Skeletal muscle tissue (tissue), 3 donors: ENCODE measurements at regions not wholly inside any gene's neighbourhood (a gene's known extent, or its start where the extent isn't known, plus 50 kb on each side); places are given as distances from the start of the nearest gene placed in this dataset.

Source experiments
- H3K27ac ChIP-seq: one replicate; pipeline ENCODE4 v1.7.0; 2013; ENCODE audit warnings: mild to moderate bottlenecking, low read depth, low read length, inconsistent platforms
- H3K27me3 ChIP-seq, 3 donors: one replicate each; pipeline ENCODE4 v1.7.0; 2013; ENCODE audit warnings: low read length in 3 of 3; ENCODE audit not compliant: control insufficient read depth in 3 of 3, insufficient read depth in 3 of 3
- H3K36me3 ChIP-seq, 3 donors: one replicate each; pipeline ENCODE4 v1.7.0; 2013; ENCODE audit warnings: low read length in 3 of 3; ENCODE audit not compliant: control insufficient read depth in 3 of 3, insufficient read depth in 3 of 3
- H3K4me1 ChIP-seq, 3 donors: one replicate each; pipeline ENCODE4 v1.7.0; 2013; ENCODE audit warnings: low read length in 3 of 3, mild to moderate bottlenecking in 3 of 3; ENCODE audit not compliant: control insufficient read depth in 3 of 3, insufficient read depth in 3 of 3
- H3K4me3 ChIP-seq, 3 donors: one replicate each; pipeline ENCODE4 v1.7.0; 2013; ENCODE audit warnings: low read length in 3 of 3
- H3K9ac ChIP-seq, 3 donors: one replicate each; pipeline ENCODE4 v1.7.0; 2013; ENCODE audit warnings: low read length in 3 of 3, mild to moderate bottlenecking in 3 of 3, moderate library complexity in 2 of 3, low read depth in 1 of 3
- H3K9me3 ChIP-seq, 3 donors: one replicate each; pipeline ENCODE4 v1.7.0; 2013; ENCODE audit warnings: low read length in 3 of 3; ENCODE audit not compliant: control insufficient read depth in 3 of 3
- donor health status: Osteomylitis.

- Histone ChIP-seq H3K9ac (no peak overlapping the region), H3K4me3 (no peak overlapping the region), H3K27ac (no peak overlapping the region), H3K4me1 (no peaks in the 10 kb centered on the region), H3K9me3 (no peaks in the 10 kb centered on the region), H3K36me3 (no peaks in the 10 kb centered on the region), H3K27me3 (peaks cover 0 to 12% (median 3%) of the 10 kb centered on the region in 3 donors)
These were observed 107.4 kb downstream of the TFAP2A start for GRCh38 chr6:10307476-10307875.

DNA sequence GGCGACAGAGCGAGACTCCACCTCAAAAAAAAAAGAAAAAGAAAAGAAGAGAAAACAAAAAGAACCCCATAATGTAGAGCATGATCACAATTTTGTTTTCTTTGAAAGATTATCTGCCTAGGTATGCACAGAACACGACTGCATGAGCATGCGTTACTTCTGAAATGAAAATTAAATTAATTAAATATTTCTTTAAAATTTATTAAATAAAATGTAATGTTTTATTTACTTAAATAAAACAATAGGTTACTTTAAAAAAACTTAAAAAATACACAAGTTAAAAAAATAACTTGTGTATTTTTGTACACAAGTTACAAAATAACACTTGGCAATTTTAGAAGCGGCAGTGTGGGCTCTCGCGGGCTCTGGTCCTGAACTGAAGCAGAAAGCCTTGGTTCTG, 107.8 kb downstream of the TFAP2A start:
- no peak overlapping the region for H3K9ac ChIP-seq
- H3K4me3 ChIP-seq: no peak overlapping the region
- peaks cover 0 to 12% (median 3%) of the 10 kb centered on the region in 3 donors for H3K27me3 ChIP-seq
- no peaks in the 10 kb centered on the region for H3K36me3 ChIP-seq
- H3K27ac ChIP-seq: no peak overlapping the region
- no peaks in the 10 kb centered on the region for H3K4me1 ChIP-seq
- no peaks in the 10 kb centered on the region for H3K9me3 ChIP-seq

DNA sequence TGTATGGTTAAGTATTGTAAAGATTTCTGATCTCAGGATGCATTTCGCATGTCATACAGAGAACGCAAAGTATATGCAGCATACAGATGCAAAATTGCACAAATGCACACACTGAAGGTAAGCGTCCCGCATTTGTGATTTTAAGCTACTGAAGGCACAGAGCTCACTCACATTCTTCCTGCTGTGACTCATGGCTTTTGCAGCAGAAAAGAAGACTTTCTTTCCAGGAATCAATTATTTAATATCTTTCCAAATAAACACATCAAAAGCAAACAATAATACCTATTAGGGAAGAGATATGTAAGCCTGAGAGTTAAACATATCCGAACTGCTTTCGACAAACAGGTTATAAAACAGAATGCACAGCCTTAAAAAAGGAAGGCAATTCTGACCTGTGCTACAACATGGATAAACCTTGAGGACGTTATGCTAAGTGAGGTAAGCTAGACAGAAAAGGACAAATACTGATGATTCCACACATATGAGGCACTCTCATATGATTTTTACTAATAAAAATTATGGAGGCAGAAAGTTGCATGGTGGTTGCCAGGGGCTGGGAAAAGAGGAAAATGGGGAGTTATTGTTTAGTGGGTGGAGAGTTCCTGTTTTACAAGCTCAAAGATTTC, 109.0 kb downstream of the TFAP2A start:
- no peaks in the 10 kb centered on the region for H3K36me3 ChIP-seq
- no peak overlapping the region for H3K9ac ChIP-seq
- H3K27me3 ChIP-seq: peaks cover 0 to 11% (median 2%) of the 10 kb centered on the region in 3 donors
- H3K9me3 ChIP-seq: no peaks in the 10 kb centered on the region
- no peaks in the 10 kb centered on the region for H3K4me1 ChIP-seq
- H3K4me3 ChIP-seq: no peak overlapping the region
- no peak overlapping the region for H3K27ac ChIP-seq

DNA sequence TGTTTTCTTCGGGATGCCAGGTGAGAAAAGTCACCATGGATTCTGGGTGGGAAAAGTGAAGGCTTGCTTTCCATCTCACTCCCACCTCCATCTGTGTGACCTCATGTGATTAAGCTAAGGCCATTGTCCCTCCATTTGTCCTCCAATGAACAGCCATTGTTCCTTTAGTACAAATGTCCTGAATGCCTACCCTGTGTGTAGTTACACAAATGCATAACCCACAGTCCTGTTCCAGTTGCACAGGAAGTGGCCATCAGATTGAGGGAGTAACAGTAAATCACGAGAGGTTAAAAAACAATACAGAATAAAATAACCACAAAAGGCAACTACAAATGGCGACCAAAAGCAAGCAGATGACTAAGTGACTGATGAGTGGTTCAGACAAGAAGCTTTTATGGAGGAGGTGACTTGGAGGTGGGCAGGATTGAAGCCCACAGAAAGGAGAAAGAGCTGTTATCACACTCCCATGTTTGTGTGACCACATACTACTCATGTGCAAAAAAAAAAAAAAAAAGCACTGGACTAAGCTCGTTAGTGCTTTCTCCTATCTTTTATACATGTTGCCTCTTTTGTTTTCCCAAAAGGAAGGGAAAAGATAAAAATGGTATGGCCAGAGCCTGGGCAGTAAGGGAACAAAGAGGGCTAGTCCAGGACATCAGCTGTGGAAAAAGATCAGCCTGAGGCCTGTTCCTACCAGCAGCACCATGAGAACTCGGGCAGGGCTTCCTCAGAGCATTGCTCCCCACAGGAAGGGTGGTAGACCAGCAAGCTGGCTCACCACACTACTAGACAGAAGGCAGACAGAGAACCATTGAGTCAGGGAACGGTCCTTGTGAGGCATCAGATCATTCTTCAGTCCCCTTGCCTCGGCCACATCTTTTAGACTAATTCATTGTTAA, 111.0 kb downstream of the TFAP2A start:
- H3K36me3 ChIP-seq: no peaks in the 10 kb centered on the region
- no peaks in the 10 kb centered on the region for H3K4me1 ChIP-seq
- H3K4me3 ChIP-seq: no peak overlapping the region

GRCh38 chr6:10302566-10303235, 112.2 kb downstream of the TFAP2A start:
- no peaks in the 10 kb centered on the region for H3K9me3 ChIP-seq
- H3K9ac ChIP-seq: no peak overlapping the region
- H3K27ac ChIP-seq: no peak overlapping the region
- no peak overlapping the region for H3K4me3 ChIP-seq
- no peaks in the 10 kb centered on the region for H3K36me3 ChIP-seq
- no peaks in the 10 kb centered on the region for H3K27me3 ChIP-seq
- no peaks in the 10 kb centered on the region for H3K4me1 ChIP-seq

More for the DNA sequence above, 111.0 kb downstream of the TFAP2A start:
- H3K9me3 ChIP-seq: no peaks in the 10 kb centered on the region
- H3K27ac ChIP-seq: no peak overlapping the region
- no peak overlapping the region for H3K9ac ChIP-seq
- peaks cover 0 to 3% (median 0%) of the 10 kb centered on the region in 3 donors for H3K27me3 ChIP-seq

DNA sequence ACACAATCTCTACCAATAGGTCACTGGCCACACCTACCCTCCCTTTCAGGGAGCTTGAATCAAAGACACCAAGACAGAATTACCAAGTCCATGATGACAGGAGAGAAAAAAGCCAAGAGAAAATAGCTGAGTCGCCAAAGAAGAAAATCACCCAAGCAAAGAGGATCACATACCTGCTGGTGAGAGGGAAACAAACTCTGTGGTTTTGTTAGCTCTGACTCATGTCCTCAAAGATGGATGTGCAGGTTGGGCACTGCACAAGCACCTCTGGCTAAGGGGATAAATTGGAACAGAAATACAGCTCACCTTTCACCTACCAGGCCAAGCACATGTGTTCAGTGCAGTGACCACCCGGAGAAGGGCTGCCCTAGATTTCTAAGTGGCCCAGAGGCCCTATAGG, 114.8 kb downstream of the TFAP2A start:
- H3K27me3 ChIP-seq: no peaks in the 10 kb centered on the region
- H3K4me3 ChIP-seq: no peak overlapping the region
- H3K36me3 ChIP-seq: no peaks in the 10 kb centered on the region
- H3K9ac ChIP-seq: no peak overlapping the region
- no peak overlapping the region for H3K27ac ChIP-seq
- no peaks in the 10 kb centered on the region for H3K9me3 ChIP-seq
- H3K4me1 ChIP-seq: no peaks in the 10 kb centered on the region

GRCh38 chr6:10297832-10298231, 117.0 kb downstream of the TFAP2A start:
- no peaks in the 10 kb centered on the region for H3K4me1 ChIP-seq
- no peak overlapping the region for H3K27ac ChIP-seq
- no peaks in the 10 kb centered on the region for H3K27me3 ChIP-seq
- H3K9ac ChIP-seq: no peak overlapping the region
- no peak overlapping the region for H3K4me3 ChIP-seq
- H3K36me3 ChIP-seq: no peaks in the 10 kb centered on the region
- no peaks in the 10 kb centered on the region for H3K9me3 ChIP-seq

DNA sequence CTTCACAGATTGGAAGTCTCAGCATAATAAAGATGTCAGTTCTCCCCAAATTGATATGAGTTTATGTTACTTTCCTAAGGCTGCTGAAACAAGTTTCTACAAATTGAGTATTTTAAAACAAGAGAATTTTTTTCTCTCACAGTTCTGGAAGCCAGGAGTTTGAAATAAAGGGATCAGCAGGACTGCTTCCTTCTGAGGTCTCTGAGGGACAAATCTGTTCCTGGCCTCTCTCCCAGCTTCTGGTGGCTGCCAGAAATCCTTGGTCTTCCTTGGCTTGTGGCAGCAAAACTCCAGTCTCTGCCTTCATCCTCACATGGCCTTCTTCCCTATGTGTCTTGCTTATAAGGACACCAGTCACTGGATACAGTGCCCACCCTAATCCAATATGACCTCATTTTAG, 136.1 kb downstream of the TFAP2A start:
- H3K9ac ChIP-seq: no peak overlapping the region
- H3K27me3 ChIP-seq: no peaks in the 10 kb centered on the region
- no peaks in the 10 kb centered on the region for H3K4me1 ChIP-seq
- H3K27ac ChIP-seq: no peak overlapping the region
- no peaks in the 10 kb centered on the region for H3K9me3 ChIP-seq
- H3K36me3 ChIP-seq: no peaks in the 10 kb centered on the region
- H3K4me3 ChIP-seq: no peak overlapping the region

GRCh38 chr6:10276660-10277287, 138.1 kb downstream of the TFAP2A start:
- no peaks in the 10 kb centered on the region for H3K4me1 ChIP-seq
- H3K9me3 ChIP-seq: no peaks in the 10 kb centered on the region
- no peak overlapping the region for H3K27ac ChIP-seq
- H3K27me3 ChIP-seq: no peaks in the 10 kb centered on the region
- no peak overlapping the region for H3K9ac ChIP-seq
- no peaks in the 10 kb centered on the region for H3K36me3 ChIP-seq
- H3K4me3 ChIP-seq: no peak overlapping the region
